Right atrium auricular region (tissue), 2 donors: ENCODE measurements at regions not wholly inside any gene's neighbourhood (a gene's known extent, or its start where the extent isn't known, plus 50 kb on each side); places are given as distances from the start of the nearest gene placed in this dataset.

Source experiments
- DNase-seq: peaks from one replicate; pipeline ENCODE4 v3.0.0-alpha.2; 2019; ENCODE audit warnings: low spot score
- H3K27ac ChIP-seq, 2 donors: fragments of 200-600 bp; sonication (generic); 1 replicate in 1 of 2; 2 replicates in 1 of 2; pipeline ENCODE4 v1.5.1; 2016 to 2019
- H3K27me3 ChIP-seq, 2 donors: fragments of 200-600 bp; sonication (generic); one replicate each; pipeline versions ENCODE4 v1.5.1 to v1.6.0; 2017 to 2019
- H3K36me3 ChIP-seq: fragments of 200-600 bp; sonication (generic); one replicate; pipeline ENCODE4 v1.5.1; 2016
- H3K4me1 ChIP-seq, 2 donors: fragments of 200-600 bp; sonication (generic); one replicate each; pipeline versions ENCODE4 v1.5.1 to v1.6.0; 2017 to 2019
- H3K4me3 ChIP-seq, 2 donors: fragments of 200-600 bp; sonication (generic); 1 replicate in 1 of 2; 2 replicates in 1 of 2; pipeline ENCODE4 v1.5.1; 2017 to 2019; ENCODE audit warnings: mild to moderate bottlenecking in 1 of 2, moderate library complexity in 1 of 2
- H3K9me3 ChIP-seq, 2 donors: fragments of 200-600 bp; sonication (generic); one replicate each; pipeline ENCODE4 v1.5.1; 2019
- TF ChIP-seq, protein P1 (sequence below), 2 donors: fragments of 200-600 bp; sonication (generic); IDR thresholded peaks; one replicate each; pipeline ENCODE4 v1.5.1; 2019; ENCODE audit warnings: antibody characterized with exemption in 2 of 2

- Histone ChIP-seq H3K4me1 (no peaks in the 10 kb centered on the region), H3K4me3 (no peak overlapping the region), H3K36me3 (no peaks in the 10 kb centered on the region), H3K27me3 (no peaks in the 10 kb centered on the region), H3K27ac (no peak overlapping the region), H3K9me3 (no peaks in the 10 kb centered on the region)
- TF ChIP-seq, protein P1, sequence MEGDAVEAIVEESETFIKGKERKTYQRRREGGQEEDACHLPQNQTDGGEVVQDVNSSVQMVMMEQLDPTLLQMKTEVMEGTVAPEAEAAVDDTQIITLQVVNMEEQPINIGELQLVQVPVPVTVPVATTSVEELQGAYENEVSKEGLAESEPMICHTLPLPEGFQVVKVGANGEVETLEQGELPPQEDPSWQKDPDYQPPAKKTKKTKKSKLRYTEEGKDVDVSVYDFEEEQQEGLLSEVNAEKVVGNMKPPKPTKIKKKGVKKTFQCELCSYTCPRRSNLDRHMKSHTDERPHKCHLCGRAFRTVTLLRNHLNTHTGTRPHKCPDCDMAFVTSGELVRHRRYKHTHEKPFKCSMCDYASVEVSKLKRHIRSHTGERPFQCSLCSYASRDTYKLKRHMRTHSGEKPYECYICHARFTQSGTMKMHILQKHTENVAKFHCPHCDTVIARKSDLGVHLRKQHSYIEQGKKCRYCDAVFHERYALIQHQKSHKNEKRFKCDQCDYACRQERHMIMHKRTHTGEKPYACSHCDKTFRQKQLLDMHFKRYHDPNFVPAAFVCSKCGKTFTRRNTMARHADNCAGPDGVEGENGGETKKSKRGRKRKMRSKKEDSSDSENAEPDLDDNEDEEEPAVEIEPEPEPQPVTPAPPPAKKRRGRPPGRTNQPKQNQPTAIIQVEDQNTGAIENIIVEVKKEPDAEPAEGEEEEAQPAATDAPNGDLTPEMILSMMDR (IDR thresholded peaks at IDR 0.05): no peak
- no peak for DNase-seq
Observed at GRCh38 chr3:5384557-5385236, 197.2 kb downstream of the EDEM1 start.

GRCh38 chr3:5388091-5388490 lies 200.6 kb downstream of the EDEM1 start:
- TF ChIP-seq, protein P1 (IDR thresholded peaks at IDR 0.05): no peak

DNA sequence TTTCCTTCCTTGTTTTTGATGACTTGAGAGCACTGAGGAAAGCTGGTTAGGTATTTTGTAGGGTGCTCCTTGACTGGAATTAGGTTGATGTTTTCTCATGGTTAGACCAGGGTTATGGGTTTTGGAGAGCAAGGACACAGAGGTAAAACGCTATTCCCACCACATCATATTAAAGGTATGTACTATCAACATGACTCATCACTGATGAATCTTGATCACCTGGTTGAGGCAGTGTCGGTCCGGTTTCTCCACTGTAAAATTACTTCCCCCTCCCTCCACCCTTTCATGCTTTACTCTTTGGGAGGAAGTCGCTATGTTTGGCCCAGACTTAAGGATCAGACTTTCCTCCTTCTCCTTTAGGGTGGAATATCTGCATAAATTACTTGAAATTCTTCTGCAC lies 201.6 kb downstream of the EDEM1 start:
- H3K36me3 ChIP-seq: no peaks in the 10 kb centered on the region
- H3K4me1 ChIP-seq: no peaks in the 10 kb centered on the region
- H3K9me3 ChIP-seq: no peaks in the 10 kb centered on the region
- no peak overlapping the region for H3K4me3 ChIP-seq
- DNase-seq: no peak
- H3K27me3 ChIP-seq: no peaks in the 10 kb centered on the region
- no peak overlapping the region for H3K27ac ChIP-seq
- TF ChIP-seq, protein P1 (IDR thresholded peaks at IDR 0.05): no peak

More at GRCh38 chr3:5388091-5388490, 200.6 kb downstream of the EDEM1 start:
- H3K27ac ChIP-seq: no peak overlapping the region
- no peaks in the 10 kb centered on the region for H3K4me1 ChIP-seq
- H3K4me3 ChIP-seq: no peak overlapping the region
- H3K27me3 ChIP-seq: no peaks in the 10 kb centered on the region
- no peaks in the 10 kb centered on the region for H3K9me3 ChIP-seq
- H3K36me3 ChIP-seq: no peaks in the 10 kb centered on the region
- DNase-seq: no peak

GRCh38 chr3:5390221-5390620 lies 202.7 kb downstream of the EDEM1 start:
- no peaks in the 10 kb centered on the region for H3K27me3 ChIP-seq
- H3K27ac ChIP-seq: no peak overlapping the region
- no peak for DNase-seq

DNA sequence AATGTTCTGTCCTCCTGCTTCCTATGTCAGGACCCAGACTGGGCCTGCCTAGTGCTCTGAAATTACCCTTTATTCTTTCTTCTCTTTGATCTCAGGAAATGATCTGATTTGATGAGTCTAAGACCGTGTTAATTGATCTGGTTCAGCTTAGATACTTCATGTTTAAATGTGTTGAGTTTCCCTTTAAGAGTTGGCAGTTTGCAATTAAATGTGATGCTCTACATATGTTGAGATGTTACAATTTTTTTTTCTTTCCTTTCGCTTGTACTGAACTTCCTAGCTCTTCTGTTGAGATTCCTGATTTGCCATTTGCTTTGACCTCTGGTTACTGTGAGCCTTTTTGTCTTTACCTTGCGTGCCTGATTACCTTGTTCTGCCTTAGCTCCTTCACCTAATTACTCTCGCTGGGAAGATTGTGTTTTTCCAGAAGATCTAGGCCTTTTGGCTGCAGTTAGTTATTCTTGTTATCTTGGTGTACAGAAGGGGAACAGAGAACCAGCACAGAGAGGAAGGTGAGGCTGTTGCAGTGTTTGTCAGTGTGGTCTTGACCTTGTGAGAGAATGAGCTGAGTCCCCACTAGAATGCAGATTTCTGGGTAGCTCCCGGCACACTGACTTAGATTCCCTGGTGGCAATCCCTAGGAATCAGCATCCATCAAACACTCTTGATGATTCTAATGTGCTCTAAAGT lies 203.6 kb downstream of the EDEM1 start:
- DNase-seq: no peak
- H3K27me3 ChIP-seq: no peaks in the 10 kb centered on the region
- TF ChIP-seq, protein P1 (IDR thresholded peaks at IDR 0.05): no peak
- no peak overlapping the region for H3K4me3 ChIP-seq
- no peak overlapping the region for H3K27ac ChIP-seq
- H3K9me3 ChIP-seq: no peaks in the 10 kb centered on the region
- no peaks in the 10 kb centered on the region for H3K4me1 ChIP-seq
- H3K36me3 ChIP-seq: no peaks in the 10 kb centered on the region

More at GRCh38 chr3:5390221-5390620, 202.7 kb downstream of the EDEM1 start:
- Histone ChIP-seq H3K4me3 (no peak overlapping the region), H3K36me3 (no peaks in the 10 kb centered on the region), H3K9me3 (no peaks in the 10 kb centered on the region), H3K4me1 (no peaks in the 10 kb centered on the region)
- TF ChIP-seq, protein P1 (IDR thresholded peaks at IDR 0.05): no peak
